Stimulated activated CD4-positive, alpha-beta T cell treated with anti-CD3 and anti-CD28 coated beads, Interleukin-15, amount 100 ng/mL, for 48 hours (primary cell): ENCODE measurements at regions not wholly inside any gene's neighbourhood (a gene's known extent, or its start where the extent isn't known, plus 50 kb on each side); places are given as distances from the start of the nearest gene placed in this dataset.

Experiments
- DNase-seq, 2 donors: peaks; one replicate each; pipeline ENCODE4 v3.0.0-alpha.2; 2020; ENCODE audit warnings: low read depth in 2 of 2

DNA sequence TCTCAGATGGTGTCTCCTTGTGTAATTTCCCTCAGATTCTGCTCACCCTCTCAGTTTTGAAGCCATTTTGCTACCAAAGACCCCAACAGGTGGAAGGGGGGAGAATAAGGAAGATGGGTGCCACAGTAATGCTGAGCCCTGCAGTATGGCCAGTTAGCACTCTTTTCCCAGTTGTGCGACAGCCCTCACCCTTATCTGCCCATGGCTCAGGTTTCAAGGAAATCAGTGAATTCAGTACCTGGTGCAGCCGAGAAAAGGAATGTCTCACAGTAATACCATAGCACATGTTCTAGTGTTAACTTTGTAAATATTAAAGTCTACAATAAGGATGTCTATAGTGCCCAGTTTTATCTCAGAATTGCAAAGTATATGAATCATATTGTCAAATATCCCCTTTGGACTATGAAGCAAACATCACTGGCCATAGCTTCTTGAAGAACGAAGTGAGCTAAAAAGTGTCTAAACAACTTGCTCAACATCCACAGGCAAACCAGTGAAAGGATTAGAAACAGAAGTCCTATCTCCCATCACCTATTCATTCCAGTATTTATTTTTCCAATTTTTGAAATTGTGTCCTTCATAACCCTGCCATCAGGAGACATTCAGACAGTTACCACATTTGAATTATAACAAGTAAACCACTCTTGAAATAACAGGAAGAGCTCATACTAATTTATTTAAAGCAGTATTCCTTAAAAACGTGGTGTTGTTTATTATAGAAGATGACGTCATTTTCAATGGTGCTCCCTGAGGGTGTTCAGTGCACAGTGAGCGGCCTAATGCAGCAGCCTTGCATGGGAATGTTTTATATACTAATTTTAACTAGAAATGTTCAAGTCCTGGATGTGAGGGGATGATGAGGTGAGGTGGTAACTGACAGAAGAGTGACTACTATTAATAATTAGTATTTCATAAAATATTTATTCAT is 366.2 kb downstream of the TFAP2A start:
- DNase-seq: no peak

DNA sequence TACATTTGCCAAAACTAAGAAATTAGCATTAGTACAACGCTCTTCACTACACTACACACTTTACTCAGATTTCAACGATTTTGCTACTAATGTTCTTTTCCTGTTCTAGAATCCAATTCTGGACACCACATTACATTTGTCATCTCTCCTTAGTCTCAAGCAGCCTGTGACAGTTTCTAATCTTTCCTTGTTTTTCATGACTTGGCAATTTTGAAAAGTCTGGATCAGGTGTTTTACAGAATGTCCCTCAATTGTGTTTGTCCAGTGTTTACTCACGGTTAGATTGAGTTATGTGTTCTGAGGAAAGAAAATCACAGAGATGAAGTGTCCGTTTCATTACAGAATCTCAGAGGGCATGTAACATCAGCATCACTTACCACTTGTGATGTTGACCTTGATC is 372.6 kb downstream of the TFAP2A start:
- DNase-seq: no peak

DNA sequence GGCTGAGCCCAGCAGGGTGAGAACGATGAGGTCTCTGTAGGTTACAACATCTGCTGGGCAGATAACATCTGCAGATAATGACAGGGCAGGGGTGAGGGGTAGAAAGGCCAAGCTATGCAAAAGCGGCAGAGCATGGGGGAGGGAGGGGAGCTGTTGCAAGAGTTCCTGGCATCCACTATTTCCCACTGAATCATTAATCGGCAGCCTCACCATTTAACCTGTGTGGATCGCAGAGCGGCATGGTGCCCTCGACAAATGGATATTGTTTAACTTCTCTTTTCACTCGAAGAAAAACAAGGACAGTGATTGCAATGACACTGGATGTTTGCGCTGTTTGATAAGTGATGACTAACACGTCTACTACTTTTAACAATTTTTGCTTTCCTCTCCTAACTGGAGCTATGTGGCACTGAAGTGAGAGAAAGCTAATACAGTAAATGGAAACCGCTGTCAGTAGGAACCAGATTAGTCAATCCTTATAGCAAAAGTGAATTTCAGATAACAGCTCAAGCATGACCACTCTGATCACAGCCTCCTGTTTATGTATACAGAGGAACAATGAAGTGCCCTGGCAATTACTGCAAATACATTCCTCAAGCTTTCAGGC is 381.5 kb downstream of the TFAP2A start:
- no peak for DNase-seq

DNA sequence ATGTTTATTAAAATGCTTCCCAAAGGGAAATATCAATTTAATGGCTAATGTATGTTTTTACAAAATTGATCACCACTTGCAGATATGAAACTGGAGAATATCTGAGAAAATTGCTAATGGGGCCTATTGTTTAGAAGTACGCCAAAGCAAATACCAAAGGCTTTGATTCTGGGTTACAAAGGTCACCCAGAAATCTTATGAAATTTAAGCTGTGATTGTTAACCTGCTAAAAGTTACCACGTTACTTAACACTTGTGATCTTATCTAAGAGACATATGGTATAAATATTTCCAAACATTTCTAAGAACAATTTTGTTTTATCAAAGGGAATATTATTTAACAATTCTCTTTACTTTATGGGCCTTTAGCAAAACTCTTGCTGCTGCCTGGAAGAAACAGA is 383.3 kb downstream of the TFAP2A start:
- no peak for DNase-seq

DNA sequence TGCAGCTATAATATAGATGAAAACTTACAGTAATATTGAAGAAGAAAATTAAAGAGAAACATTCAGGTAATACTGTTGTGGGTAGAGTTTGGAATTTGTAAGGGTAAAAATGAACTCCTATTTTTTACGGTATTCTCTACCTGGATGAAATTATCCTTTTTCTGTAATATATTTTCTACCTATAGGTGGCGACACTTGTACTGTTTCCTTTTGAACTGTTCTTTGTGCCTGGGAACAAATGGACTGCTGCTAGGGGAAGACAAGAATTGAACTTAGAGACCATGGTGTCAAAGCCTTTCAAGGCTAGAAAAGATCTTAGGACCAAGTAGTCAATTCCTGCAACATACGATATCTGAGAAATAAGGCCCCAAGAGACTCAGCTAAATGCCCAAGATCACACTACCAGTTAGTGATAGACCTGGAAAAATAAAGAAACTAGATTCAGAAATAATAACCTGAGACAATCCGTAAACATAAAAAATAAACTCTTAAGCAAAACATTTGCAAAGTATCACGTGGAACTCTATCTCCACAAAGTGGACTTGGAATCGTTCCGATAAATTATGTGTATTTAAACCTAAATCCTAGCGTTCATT is 383.8 kb downstream of the TFAP2A start:
- DNase-seq: no peak

DNA sequence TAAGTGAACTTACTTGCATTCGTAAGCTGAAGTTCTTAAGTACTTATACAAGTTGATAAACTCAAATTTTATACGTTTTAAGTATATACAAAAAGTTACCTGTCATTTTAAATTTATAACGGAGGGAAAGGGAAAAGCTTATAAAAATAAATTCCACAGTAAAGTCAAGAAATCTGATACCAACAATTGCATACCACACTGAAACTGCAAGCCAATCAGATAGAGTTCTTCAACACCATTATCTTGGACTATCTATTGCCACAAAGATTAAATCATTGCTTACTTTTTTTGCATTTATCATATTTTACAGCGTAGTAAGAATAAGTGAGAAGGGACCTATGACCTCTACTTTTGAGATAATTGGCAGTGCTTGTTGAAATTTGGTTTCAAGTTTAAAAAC is 386.7 kb downstream of the TFAP2A start:
- no peak for DNase-seq

DNA sequence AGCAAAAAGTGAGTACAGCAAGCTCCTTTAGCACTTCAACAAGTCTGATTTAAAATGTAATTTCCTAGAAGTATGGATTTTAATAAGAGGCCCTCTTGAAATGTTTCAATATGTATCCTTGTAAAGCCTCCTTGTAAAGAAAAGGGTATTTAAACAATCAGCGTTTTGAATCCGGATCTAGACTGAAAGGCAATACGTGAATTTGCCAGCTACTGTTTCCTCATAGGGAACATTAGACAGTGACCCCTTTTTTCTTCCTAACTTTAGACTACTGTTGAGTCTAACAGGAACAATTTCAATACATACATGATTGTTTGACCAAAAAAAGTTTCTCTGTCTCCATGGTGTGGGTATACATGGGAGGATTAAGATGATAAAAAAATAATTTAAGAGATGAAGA is 395.0 kb downstream of the TFAP2A start:
- no peak for DNase-seq

DNA sequence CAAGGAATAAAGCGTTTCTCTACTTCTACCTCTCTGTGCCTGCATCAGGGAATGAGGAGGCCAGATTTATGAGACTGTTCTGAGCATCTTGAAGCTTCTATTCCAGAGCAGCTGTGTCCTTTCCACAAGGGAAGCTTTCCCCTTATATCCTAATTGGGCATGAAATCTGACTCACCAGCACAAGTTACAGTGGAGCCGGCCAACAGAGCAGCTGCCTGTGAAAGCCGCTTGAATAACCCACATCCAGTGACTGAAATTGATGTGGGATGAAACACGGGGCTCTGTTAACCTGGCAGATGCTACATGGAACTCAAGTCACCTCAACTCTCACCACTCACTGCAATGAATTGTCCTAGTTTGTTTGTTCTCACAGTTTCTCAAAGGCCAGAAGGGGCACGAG is 400.3 kb downstream of the TFAP2A start:
- no peak for DNase-seq

DNA sequence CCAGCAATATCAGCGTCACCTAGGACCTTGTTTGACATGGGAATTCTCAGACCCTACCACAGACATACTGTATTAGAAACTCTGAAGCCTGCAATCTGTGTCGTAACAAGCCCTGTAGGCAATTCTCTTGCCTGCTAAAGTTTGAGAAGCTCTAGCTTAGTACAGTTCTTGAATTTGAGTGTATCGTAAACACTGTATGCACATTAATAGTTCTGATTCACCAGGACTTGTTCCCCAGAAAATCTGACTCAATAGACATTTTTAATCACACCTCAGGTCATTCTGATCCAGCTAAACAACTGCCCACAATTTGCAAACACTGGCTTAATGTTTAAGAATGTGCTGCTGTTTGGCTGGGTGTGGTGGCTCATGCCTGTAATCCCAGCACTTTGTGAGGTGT is 414.3 kb downstream of the TFAP2A start:
- DNase-seq: no peak

DNA sequence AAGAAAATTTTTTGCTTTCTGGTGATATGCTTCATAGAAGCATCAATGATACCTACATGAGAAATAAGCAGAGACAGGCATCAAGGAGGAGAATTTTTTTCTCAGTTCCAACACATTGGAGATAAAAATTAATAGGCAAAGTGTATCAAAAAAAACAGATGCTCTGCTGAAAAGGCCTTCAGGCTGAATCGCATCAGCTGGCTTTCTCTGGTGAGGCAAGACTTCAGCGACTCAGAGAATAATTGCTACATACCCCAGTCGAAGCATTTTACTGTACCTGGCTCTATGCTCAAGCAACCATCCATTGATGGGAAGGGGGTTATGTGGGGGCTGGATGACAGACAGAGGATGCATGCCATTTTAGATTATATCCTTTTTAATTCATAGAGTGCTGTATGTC is 415.1 kb downstream of the TFAP2A start:
- DNase-seq: no peak

DNA sequence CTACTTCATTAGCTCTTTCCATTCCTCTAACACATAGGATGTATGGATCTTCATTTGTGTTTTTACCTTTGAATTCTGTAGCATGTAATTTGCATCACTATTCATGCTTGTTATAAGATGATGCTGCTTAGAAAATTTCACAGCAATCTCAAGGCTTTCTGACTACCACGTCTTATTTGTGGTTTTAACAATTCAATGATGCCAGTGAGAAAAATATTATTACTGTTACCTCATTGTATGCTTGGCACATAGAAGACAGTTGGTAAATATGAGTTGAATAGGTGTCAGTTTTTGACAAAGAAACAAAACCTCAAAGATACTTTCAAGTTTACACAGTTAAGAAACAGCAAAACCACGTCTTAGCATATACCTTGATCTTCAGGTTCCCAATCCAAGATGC is 428.6 kb downstream of the TFAP2A start:
- no peak for DNase-seq

DNA sequence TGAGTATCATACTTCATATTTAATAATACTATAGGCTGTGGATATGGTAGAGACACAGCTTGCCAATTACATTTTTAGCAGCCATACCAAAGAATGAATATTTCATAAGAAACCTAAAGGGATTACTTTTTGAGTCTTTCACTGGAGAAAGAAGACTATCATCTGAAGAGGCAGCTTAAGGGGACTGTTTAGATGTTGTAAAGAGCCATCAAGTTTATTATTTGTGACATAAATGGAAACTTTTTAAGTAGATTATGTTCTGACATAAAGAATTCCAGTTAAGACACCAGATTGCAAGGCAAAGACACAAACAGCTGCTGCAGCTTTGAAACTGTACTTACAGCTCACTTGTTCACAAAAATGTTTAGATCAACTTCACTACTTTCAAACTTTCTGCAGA is 429.4 kb downstream of the TFAP2A start:
- DNase-seq: no peak

DNA sequence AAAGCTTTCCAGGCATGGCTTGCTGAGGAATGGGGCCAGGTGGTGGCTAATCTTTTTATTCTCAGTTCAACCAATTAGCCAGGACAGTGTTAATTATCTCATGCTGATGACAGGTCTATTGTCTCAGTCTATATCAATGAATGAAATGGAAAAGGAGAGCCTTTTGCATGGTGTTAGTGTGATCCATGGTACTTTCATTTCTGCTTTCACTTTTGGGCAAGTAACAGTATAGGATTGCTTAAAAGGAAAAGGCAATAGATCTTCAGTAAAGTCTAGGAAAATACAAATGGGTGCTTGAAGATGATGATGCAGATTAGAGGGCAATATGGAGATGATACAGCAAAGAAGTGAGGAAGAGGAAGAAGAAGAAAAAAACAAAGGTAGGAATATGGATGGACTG is 430.3 kb downstream of the TFAP2A start:
- no peak for DNase-seq

DNA sequence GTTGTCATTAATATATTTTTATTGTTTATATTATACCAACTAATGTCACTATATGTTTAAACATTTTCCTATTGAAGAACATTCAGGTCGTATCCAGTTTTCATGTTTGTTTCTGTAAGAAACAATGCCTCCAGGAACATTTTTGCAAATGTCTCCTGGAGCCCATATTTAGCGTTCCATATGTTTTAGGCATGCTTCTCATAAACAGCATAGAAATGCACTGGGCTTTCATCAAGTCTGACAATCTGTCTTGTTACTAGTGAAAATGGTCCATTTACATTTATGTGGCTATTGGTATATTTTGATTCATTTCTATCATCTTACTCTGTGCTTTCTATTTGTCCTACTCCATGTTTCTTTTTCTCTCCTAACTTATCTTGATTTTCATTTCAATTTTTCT is 431.7 kb downstream of the TFAP2A start:
- DNase-seq: no peak

DNA sequence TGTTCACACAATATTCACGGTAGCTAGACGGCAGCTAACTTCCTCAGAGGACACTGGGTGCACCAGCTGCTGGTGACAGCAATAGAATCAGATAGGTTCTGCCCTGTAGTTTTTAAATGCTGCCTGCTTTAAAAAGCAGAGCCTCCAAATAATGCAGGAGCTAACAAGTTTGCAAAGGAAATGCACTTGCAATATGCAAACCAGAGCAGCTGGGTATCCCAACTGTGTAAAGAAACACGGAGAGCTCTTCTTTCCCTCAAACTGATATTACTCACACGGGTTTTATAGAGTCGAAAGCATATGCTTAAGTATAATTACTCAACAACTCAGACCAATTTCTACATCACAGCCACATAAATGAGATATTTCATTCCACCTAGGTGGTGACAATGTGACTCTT is 432.7 kb downstream of the TFAP2A start:
- DNase-seq: no peak

DNA sequence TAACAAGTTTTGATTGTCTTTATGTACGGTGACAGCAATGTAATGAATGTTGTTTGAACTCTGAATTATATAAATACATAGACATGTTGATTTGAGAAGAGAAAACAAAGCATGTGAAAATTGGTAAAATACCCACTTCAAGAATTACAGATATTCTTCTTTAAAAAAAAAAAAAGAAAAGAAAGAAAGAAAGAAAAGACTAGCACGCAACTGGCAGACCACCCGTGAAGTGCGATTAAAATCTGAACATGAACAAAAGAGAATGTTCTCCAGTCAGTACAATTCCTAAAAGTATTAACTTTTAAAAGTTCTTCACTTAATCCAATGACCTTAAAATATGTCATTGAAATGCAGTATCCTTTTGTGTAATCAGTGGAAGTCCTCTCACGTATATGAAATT is 434.9 kb downstream of the TFAP2A start:
- no peak for DNase-seq

DNA sequence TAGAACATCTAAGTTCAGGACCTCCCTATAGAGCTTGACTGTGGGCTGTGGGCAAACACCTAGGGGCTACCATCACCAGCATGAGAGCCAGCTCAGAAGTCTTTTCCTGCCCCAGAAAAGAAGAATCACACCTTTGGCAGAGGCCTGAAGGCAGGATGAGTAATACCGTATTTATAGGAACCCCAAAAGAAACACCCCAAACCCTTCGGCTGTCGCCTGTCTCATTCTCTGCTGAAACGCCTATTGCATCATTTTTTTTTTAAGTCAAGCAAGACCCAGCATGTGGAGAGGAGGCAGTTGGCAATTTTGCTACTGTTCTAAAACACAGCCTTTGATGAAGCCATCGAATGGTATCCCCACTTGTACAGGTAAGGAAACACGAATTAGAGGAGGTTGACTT is 436.4 kb downstream of the TFAP2A start:
- DNase-seq: no peak

DNA sequence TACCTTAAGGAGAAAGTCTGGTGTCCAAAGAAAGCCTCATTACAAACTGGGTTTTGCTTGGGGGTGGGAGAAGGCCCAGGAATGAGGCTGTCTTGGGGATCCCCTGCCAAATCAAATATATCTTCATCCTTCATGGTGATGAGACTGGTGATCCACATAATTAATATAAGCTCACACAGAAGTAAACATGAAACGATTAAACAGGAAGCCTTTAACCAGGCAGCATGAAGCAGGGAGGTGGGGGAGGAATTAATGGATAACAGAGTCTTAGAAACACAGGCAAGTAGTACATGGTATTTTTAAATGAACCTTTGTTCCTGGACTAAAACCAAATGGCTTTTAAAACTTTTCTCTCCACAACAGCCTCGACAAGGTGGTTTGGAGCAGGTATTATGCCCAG is 437.5 kb downstream of the TFAP2A start:
- DNase-seq: no peak

DNA sequence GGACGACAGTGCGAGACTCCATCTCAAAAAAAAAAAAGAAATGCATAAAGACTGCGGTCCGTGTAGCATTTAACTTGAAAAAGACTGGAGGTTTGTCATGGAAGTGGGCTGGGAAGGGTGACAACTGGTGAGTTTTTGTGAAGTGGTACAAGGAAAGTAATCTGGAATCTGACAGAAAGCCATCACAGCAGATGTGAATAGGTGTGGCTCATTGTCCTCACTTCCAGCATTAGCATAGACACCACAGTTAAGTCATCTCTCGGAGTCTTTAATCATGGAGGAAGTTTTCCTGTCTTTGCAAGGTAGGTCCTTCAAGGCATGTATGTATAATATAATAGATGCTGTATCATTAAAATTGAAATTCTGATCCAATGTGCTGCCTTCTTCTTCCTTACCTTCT is 453.2 kb downstream of the TFAP2A start:
- no peak for DNase-seq

DNA sequence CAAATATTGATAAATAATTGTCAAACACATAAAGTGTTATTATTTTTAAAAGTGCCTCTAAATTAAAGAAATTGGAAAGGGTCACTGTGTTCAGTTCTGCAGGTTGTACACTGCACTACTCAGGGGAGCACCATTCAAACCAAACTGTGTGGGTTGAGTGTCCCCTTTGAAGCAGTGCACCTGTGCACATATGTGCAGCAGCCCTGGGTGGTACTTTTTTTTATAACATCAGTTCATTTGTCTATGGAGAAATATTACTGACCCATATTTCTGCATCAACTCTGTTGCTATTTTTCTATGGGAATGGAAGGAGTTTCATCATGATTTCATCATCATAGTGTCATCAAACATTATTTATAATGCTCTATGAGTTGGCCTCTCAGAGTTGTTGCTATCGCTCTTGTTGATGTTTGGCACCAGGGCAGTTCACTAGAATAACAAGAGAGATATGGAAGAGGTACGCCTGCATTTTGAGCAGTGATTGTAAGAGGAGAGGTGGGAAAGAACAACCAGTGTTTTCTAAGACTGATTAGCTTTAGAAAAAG is 457.6 kb downstream of the TFAP2A start:
- no peak for DNase-seq

DNA sequence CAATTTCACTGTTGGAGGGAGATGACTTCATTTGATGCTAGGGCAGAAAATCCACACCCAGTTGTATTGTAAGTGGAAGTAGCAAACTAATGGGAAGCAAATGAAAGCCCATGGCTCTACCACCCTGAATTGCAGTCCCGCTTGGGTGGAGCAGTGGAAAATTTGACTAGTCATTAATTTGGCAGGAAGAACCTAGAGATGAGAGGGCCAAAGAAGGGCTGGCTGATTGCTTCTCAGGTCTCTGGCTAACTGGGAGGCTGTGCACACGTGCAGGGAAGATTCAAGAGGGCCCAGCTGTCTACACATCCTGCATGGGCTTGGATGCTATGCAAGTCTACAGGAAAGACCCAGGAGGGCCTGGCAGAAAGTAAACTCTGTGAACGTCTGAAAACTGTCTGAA is 466.2 kb downstream of the TFAP2A start:
- no peak for DNase-seq

DNA sequence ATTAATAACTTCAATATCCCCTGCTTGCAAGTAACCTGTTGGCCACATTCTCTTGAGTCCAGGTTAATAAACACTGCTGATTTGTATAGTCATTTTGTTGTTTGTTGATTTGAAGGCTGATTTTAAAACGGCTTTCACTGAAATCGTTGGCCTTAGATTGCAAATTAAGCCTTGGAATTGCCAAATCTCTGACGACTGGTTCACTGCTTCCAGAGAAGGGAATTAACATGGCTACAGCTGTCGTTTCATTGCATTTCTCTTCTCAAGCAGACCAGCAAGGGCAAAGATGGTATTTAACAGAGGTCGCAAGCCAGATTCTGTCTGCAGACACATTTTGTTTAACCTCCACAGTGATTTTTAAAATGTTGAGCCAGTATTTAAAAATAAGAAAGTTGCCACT is 470.9 kb downstream of the TFAP2A start:
- DNase-seq: no peak

DNA sequence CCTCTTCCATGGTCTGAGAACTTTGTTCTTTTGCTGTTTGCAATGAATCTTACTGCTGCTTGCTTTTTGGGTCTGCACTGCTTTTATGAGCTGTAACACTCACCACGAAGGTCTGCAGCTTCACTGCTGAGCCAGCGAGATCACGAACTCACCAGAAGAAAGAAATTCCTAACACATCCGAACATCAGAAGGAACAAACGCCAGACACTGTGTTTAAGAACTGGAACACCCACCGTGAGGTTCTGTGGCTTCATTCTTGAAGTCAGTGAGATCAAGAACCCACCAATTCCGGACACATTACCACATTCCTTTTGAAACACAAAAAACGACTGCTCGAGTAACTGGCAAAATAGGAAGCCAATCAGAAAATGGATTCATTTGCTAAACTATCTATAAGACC is 471.8 kb downstream of the TFAP2A start:
- no peak for DNase-seq
